OCI-LY3 (cell line): ENCODE measurements at regions not wholly inside any gene's neighbourhood (a gene's known extent, or its start where the extent isn't known, plus 50 kb on each side); places are given as distances from the start of the nearest gene placed in this dataset.

Source experiments
- H2AFZ ChIP-seq: fragments of 200-600, 300-600 bp; shearing (Covaris generic); 2 replicates; pipeline ENCODE4 v1.6.0; 2014; ENCODE audit warnings: antibody characterized with exemption, low read depth, low read length
- H3K27ac ChIP-seq: fragments of 200-600, 300-600 bp; sonication (generic); 2 replicates; pipeline ENCODE4 v1.5.1; 2014; ENCODE audit warnings: mild to moderate bottlenecking, low read length, moderate library complexity, mixed read lengths
- H3K27me3 ChIP-seq: fragments of 200-600, 300-600 bp; sonication (generic); 2 replicates; pipeline ENCODE4 v1.6.1; 2014; ENCODE audit warnings: low read depth, low read length, mixed read lengths
- H3K36me3 ChIP-seq: fragments of 200-600, 300-600 bp; sonication (generic); replicated peaks from 2 replicates; pipeline ENCODE3; 2014; ENCODE audit warnings: low read depth, low read length, mixed read lengths
- H3K4me1 ChIP-seq: fragments of 300-600, 200-600 bp; sonication (generic); 2 replicates; pipeline ENCODE4 v1.6.1; 2014; ENCODE audit warnings: low read length, mixed read lengths
- H3K4me2 ChIP-seq: fragments of 200-600, 300-600 bp; sonication (generic); 2 replicates; pipeline ENCODE4 v1.6.1; 2014; ENCODE audit warnings: low read length, mixed read lengths
- H3K4me3 ChIP-seq: fragments of 300-600, 200-600 bp; sonication (generic); 2 replicates; pipeline ENCODE4 v1.5.1; 2014; ENCODE audit warnings: antibody characterized with exemption, mild to moderate bottlenecking, low read length, moderate library complexity
- H3K79me2 ChIP-seq: fragments of 300-600, 200-600 bp; shearing (Covaris generic); 2 replicates; pipeline ENCODE4 v1.6.1; 2014; ENCODE audit warnings: mild to moderate bottlenecking, low read length, mixed read lengths
- H3K9ac ChIP-seq: fragments of 300-600, 200-600 bp; shearing (Covaris generic); 2 replicates; pipeline ENCODE4 v1.6.0; 2014; ENCODE audit warnings: mild to moderate bottlenecking, low read length, moderate library complexity
- H3K9me3 ChIP-seq: fragments of 200-600, 300-600 bp; shearing (Covaris generic); 2 replicates; pipeline ENCODE4 v1.6.1; 2014; ENCODE audit warnings: low read length, mixed read lengths; ENCODE audit not compliant: insufficient read depth
- H4K20me1 ChIP-seq: fragments of 200-600, 300-600 bp; sonication (generic); 2 replicates; pipeline ENCODE4 v1.6.1; 2016; ENCODE audit warnings: low read length, mixed read lengths; ENCODE audit not compliant: insufficient read depth
- EZH2phosphoT487 ChIP-seq: fragments of 200-600 bp; shearing (Covaris generic); IDR thresholded peaks from 2 replicates; pipeline ENCODE4 v1.6.1; 2018; ENCODE audit warnings: antibody characterized with exemption, mixed run types, low read depth
- TF ChIP-seq, protein P1 (sequence below): fragments of 200-600, 300-600 bp; sonication (generic); IDR thresholded peaks from 2 replicates; pipeline ENCODE4 v1.5.1; 2014; ENCODE audit warnings: antibody characterized with exemption, low read length, low read depth

DNA sequence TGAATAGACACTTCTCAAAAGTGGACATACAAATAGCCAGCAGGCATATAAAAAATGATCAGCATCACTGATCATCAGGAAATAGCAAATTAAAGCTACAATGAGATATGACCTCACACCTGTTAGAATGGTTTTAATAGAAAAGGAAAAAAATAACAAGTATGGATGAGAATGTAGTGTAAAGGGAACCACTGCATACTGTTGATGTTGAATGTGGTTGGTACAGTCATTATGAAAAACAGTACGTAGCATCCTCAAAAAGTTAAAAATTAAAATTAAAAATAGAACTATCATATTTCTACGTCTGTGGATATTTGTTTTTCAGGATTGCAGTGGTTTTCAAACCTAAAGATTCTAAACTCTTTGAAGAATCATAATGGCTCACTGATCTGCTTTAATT is 215.1 kb upstream of the NREP start:
- no peaks in the 10 kb centered on the region for H3K36me3 ChIP-seq
- no peaks in the 10 kb centered on the region for H3K27me3 ChIP-seq
- no peak overlapping the region for H2AFZ ChIP-seq
- no peak overlapping the region for H3K9ac ChIP-seq
- H4K20me1 ChIP-seq: no peaks in the 10 kb centered on the region
- H3K4me3 ChIP-seq: no peak overlapping the region
- H3K9me3 ChIP-seq: no peaks in the 10 kb centered on the region
- H3K4me1 ChIP-seq: peaks cover 21% of the 10 kb centered on the region
- no peak overlapping the region for H3K27ac ChIP-seq
- TF ChIP-seq, protein P1, sequence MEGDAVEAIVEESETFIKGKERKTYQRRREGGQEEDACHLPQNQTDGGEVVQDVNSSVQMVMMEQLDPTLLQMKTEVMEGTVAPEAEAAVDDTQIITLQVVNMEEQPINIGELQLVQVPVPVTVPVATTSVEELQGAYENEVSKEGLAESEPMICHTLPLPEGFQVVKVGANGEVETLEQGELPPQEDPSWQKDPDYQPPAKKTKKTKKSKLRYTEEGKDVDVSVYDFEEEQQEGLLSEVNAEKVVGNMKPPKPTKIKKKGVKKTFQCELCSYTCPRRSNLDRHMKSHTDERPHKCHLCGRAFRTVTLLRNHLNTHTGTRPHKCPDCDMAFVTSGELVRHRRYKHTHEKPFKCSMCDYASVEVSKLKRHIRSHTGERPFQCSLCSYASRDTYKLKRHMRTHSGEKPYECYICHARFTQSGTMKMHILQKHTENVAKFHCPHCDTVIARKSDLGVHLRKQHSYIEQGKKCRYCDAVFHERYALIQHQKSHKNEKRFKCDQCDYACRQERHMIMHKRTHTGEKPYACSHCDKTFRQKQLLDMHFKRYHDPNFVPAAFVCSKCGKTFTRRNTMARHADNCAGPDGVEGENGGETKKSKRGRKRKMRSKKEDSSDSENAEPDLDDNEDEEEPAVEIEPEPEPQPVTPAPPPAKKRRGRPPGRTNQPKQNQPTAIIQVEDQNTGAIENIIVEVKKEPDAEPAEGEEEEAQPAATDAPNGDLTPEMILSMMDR: no peak
- TF ChIP-seq EZH2phosphoT487: no peak
- no peaks in the 10 kb centered on the region for H3K79me2 ChIP-seq
- H3K4me2 ChIP-seq: peak overlapping the region; percentile 38

DNA sequence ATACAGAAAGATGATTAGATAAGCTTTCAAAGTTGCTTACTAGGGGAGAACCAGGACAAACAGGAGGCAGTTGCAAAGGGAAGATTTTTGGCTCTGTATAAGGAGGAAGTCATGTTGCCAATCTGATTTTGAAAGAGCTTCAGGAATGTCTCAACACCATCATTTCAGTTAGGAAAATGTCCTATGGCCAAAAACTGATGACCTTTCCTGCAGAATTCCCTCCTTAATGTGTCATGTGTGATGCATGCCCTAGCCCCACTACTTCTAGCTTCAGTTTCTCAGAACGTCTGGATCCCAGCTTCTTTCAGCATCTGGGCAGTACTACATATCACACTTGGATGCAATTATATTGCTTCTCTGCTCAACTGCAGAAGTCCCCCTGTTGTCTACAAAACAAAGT is 211.5 kb upstream of the NREP start:
- no peak overlapping the region for H3K4me3 ChIP-seq
- H4K20me1 ChIP-seq: no peaks in the 10 kb centered on the region
- H3K79me2 ChIP-seq: no peaks in the 10 kb centered on the region
- no peak overlapping the region for H3K4me2 ChIP-seq
- H2AFZ ChIP-seq: no peak overlapping the region
- H3K27ac ChIP-seq: no peak overlapping the region
- H3K9me3 ChIP-seq: no peaks in the 10 kb centered on the region
- TF ChIP-seq EZH2phosphoT487: no peak
- no peaks in the 10 kb centered on the region for H3K27me3 ChIP-seq
- H3K4me1 ChIP-seq: peaks cover 54% of the 10 kb centered on the region
- no peak overlapping the region for H3K9ac ChIP-seq
- H3K36me3 ChIP-seq: no peaks in the 10 kb centered on the region

DNA sequence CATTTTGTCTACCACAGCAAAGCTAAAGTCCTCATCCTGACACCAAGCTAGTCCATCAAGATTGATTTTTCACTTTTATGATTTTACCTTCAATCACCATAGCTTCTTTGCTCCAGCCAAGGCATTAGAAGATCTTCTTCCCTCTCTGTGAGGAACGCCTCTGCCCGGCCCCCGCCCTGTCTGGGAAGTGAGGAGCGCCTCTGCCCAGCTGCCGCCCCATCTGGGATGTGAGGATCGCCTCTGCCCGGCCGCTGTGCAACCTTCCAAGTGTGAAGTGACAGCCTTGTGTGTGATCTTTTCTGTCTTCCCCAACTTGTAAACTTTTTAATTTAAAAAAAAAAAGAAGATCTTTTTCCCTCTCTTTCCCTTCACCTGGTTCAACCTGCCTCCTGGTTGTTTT is 210.5 kb upstream of the NREP start:
- TF ChIP-seq, protein P1: no peak
- no peak for TF ChIP-seq EZH2phosphoT487
- Histone ChIP-seq H2AFZ (no peak overlapping the region), H3K27me3 (no peaks in the 10 kb centered on the region)

DNA sequence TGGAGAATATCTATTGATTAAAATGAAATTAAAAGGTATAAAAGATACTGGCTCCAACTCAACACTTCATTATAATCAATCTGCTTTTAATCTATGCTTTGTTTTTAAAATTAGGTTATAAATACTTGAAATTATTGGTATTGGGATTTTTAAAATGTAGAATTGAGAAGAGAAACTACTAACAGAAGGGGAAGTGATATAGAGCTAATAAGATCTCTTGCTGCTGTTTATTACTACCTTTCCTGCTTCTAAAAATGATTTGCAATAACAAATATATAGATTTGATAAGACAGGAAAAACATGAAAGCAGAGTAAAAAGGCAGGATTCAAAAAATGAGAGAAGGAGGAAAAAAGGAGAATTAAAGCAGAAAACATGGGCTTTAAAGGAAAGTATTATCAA is 209.3 kb upstream of the NREP start:
- peaks cover 6% of the 10 kb centered on the region; the same call in 1 of the 2 replicates for H3K9me3 ChIP-seq
- H4K20me1 ChIP-seq: no peaks in the 10 kb centered on the region
- H3K4me3 ChIP-seq: no peak overlapping the region
- peaks cover 61% of the 10 kb centered on the region for H3K4me1 ChIP-seq
- TF ChIP-seq, protein P1: no peak
- no peak for TF ChIP-seq EZH2phosphoT487
- no peaks in the 10 kb centered on the region for H3K27me3 ChIP-seq
- H3K79me2 ChIP-seq: no peaks in the 10 kb centered on the region
- peak overlapping the region; percentile 51 for H3K4me2 ChIP-seq
- H3K27ac ChIP-seq: peak overlapping the region; percentile 50
- no peak overlapping the region for H2AFZ ChIP-seq
- H3K36me3 ChIP-seq: peaks cover 4% of the 10 kb centered on the region
- H3K9ac ChIP-seq: no peak overlapping the region; the same call in 1 of the 2 replicates

More for the DNA sequence above, 210.5 kb upstream of the NREP start:
- H3K4me2 ChIP-seq: no peak overlapping the region
- no peak overlapping the region for H3K9ac ChIP-seq
- H3K4me3 ChIP-seq: no peak overlapping the region
- no peaks in the 10 kb centered on the region for H4K20me1 ChIP-seq
- peaks cover 61% of the 10 kb centered on the region for H3K4me1 ChIP-seq
- no peak overlapping the region for H3K27ac ChIP-seq
- H3K79me2 ChIP-seq: no peaks in the 10 kb centered on the region
- H3K36me3 ChIP-seq: peaks cover 2% of the 10 kb centered on the region
- peaks cover 2% of the 10 kb centered on the region; the same call in 1 of the 2 replicates for H3K9me3 ChIP-seq

DNA sequence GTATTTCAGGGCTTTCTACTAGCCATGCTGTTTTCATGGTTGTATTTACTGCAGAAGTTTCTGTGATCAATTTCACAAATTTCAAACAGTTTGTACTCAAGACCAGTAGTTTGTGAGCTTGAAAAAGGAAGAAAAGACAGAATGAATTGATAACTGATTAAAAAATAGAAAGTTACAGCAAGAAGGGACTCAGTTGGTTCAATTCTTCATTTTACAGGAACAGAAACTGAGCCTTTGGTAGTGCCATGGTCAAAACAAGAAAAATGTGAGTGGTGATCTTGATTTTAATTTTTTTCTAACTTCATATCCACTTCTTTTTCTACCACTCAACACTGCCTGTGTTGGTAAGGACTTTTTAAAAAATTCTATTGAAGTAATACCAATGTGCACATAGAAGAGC is 206.6 kb upstream of the NREP start:
- Histone ChIP-seq H3K4me3 (peak overlapping the region; percentile 5; the same call in 1 of the 2 replicates), H3K4me2 (peak overlapping the region; percentile 56), H2AFZ (peak overlapping the region; percentile 20; the same call in 1 of the 2 replicates), H3K79me2 (no peaks in the 10 kb centered on the region), H4K20me1 (no peaks in the 10 kb centered on the region), H3K36me3 (peaks cover 4% of the 10 kb centered on the region), H3K9me3 (peaks cover 6% of the 10 kb centered on the region; the same call in 1 of the 2 replicates), H3K27ac (peak overlapping the region; percentile 94), H3K9ac (peak overlapping the region; percentile 42), H3K4me1 (peaks cover 59% of the 10 kb centered on the region), H3K27me3 (no peaks in the 10 kb centered on the region)
- TF ChIP-seq EZH2phosphoT487: no peak
- TF ChIP-seq, protein P1: no peak
